GM11168 (cell line): ENCODE measurements at regions not wholly inside any gene's neighbourhood (a gene's known extent, or its start where the extent isn't known, plus 50 kb on each side); places are given as distances from the start of the nearest gene placed in this dataset.

ENCODE experiments used
- in situ Hi-C: fragments of 300-500 bp; cut with MboI; formaldehyde crosslinking; loops from one replicate; pipeline ENCODE4 v1.12.0; 2022; ENCODE audit warnings: low sequenced_read_pairs; ENCODE audit not compliant: unreplicated experiment

DNA sequence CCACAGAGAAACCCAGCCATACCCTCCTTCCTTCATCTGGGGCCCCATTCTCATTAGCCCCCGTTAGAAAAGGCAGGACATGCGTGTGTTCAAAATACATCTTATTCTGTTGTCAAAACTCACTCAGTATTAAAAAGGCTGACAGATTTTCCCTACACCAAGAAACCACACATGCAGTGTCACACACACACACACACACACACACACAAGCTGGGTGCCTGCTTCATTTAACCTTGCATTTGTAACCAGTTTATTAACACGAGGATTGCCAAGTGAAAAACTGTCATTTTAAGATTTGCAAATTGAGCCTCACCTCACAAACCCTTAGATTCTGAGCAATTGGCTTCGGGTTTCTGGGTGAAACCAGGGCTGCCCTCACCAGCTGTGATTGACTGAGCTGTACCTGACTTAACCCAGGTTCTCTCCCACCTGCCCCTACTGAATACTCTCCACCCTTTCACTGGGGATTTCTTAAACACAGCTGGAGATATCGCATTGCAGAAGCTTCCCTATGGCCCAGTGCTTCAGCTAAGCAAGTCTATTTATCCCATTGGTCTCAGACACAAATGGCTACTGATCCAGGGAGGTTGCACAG is 172.7 kb upstream of the ZNF507 start:
- in situ Hi-C loops = no loop called here

DNA sequence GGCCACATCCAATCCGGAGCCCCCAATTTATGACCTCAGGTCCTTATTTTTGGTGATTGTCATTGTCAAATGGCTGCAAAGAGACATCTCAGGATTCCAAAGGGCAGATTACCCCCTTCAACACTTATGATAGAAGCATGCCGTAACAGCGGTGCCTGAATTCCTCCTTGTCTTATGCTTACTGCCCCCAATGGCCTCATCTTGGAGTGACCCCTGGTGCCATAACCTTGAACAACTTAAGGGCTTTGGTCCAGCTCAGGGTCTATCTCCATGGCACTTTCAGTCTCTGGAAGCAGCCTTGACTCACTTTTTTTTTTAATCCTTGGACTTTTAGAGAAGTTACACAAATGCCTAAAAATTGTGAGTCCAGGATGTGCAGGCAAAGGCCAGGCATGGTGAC is 171.6 kb upstream of the ZNF507 start:
- in situ Hi-C loops = no loop called here

DNA sequence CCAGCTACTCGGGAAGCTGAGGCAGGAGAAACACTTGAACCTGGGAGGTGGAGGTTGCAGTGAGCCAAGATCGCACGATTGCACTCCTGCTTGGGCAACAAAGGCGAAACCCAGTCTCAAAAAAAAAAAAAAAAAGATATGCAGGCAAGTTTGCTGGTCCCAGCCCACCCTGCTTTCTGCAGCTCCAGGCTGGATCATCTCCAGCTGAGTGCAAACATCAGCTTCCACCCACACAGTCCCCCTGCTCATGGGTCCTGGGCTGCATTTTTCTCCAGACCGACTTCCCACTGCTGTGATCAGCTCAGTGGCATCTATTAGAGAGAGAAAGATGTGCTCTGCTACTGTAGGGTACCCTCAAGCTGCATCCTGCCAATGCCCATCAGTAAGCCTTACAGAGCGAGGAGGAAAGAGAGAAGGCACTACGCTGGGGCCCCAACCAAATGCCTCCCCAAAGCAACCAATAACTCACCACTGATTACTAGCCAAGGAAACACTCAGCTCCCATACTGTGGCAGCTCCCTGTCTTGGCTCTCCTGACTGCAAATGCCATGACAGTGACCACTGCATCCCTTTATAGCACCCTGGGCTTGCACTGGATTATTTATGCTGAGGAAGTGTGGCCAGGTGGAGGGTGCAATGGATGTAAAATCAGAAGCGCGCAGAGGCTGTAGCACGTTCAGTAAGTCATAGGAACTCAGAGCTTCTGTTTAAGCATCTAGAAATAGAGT is 170.9 kb upstream of the ZNF507 start:
- in situ Hi-C loops = no loop called here

DNA sequence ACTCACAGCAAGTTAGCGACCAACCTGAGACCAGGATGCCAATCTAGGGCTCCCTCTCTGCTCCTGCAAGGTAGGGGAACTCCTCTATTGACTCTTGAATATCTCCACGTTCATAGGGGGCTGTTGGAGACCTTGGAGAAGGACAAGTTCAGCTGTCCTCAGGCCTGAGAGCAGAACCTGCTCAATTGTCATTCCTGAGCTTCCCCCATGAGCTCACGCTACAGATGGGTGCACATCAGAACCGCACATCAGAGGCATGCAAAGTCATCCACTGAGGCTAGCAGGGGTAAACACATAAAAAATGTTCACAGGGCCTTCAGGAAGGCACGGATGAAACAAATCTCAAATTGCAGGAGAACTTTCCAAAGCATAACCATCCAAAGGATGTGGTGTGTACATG is 168.8 kb upstream of the ZNF507 start:
- in situ Hi-C loops = no loop called here

DNA sequence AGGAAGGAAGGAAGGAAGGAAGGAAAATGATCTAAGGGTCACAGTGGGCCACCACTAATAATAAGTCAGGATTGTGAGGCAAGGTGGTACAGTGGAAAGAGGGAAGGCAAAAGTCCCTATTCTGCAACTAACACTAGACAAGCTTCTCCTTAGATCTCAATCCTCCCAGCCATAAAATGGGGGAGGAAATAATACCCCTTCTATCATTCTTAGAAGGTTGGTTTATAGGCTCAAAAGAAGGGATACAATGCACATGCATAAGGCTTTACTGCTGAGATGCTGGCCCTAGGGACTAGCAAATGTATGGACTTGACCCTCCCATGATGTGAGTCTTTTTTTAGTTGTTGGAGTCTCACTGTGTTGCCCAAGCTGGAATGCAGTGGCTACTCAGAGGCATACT is 167.7 kb upstream of the ZNF507 start:
- in situ Hi-C loops = no loop called here

DNA sequence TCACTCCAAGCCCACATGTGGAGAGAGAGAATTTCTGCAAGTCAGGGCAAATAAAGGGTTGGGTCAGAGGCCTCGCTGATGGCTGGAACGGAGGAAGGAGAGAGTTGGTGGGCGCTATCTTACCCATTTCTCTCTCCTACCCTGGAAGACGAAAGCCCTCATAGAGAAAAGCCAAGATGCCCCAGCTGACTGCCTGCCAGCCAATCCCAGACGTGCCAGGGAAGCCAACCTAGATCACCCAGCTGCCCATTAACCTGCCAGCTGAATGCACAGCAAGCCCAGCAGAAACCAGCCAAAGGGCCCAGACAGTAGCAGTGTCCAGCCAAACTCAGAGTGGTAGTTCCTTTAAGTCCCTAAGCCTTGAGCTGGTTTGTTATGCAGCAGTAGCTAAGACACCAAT is 167.0 kb upstream of the ZNF507 start:
- in situ Hi-C loops = no loop called here

DNA sequence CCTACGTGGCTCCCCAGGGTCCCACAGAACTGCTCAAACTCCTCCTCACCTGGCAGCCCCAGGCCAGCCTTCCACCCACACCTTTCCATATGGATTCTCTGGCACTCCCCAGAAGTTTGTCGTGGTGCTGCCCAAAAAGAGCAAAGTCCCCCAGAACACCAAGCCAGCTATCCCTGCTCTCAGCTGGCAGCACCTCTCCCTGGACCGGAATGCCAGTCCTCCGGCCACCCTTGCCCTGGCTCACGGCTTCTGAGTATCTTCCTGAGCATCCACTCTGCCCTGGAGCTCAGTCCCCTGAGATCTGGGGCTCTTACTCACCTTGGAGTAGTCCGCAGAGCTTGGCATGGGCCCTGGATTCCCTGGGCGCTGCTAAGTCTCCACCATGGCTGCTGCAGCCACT is 166.5 kb upstream of the ZNF507 start:
- in situ Hi-C loops = no loop called here

DNA sequence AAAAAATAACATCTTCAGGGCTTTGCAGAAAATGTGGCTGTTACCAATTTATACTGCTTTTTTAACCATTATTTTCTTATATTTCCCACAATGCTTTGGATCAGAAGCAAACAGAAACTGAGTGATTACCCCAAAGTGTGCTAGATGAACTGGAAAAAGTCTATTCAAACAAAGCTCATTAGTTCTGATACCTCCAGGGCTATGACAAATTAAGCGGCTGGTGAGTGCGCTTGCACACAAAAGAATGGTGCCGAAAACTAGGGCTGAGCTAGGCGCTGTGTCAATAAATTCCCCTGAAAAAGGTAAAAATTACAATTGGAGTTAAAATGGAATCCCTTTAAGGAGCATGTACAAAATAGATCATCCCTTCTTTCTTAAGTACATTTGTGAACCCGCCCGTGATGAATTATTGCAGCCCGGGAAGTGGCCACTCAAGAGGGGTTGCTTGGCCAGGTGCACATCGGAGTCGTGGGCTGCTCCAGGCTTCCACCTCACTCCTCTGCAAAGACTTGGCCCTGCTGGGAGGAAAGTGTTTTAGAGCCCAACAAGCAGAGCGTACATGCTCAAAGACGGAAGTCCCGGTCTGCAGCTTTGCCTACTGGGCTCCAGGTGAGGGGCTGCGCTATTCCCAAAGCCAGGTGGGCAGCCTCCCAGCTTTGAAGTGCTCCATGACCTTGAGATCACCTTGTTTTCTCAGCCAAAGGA is 164.0 kb upstream of the ZNF507 start:
- in situ Hi-C loops = no loop called here

DNA sequence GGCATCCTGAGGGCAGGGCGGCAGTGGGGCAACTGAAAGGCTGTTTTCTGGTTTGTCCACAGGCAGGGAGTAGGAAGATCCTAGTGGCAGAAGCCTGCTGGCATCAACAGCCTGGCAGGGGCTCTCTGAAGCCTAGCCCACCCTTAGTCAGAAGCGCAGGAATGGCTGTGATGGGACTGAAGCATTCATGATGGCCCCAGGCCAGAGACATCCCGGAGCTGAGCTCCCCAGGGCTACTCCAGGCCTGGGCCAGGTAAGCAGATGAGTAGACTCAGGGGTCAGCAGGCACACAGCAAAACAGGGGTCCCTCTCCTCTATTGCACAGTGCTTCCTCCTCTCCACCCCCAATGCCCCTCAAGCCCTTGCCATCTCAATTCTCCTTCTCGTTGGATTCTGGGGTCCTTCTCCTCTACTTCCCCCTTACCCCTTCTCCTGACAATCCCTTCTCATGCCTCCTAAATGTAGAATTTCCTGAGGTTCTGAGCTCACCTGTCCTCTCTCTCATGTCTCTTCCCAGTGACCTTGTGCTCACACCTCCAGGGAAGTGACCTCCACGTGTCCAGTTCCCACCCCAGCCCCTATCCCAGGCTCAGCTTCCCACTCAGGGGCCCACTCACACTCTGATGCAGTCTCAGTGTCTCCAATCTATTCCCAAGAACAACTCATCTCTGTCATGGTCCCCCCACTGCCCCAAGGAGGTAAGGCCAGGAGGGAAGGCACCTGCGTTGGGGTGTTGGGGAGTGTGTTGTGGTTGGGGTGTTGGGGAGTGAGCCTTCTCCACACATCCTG is 158.7 kb upstream of the ZNF507 start:
- in situ Hi-C loops = no loop called here

DNA sequence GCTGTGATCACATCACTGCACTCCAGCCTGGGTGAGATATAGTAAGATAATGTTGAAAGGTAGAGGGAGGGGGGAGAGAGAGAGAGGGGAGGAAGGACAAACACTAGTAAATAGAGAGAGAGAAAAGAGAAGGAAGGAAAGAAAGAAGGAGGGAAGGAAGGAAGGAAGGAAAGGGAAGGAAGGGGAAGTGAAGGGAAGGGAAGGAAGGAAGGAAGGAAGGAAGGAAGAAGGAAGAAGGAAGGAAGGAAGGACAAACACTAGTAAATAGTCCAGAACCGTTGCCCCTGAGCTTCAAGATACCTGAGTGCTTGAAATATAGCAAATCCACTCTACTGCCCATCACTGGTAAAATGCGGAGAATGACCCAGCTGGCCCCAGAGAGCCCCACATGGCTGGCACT is 156.5 kb upstream of the ZNF507 start:
- in situ Hi-C loops = no loop called here

DNA sequence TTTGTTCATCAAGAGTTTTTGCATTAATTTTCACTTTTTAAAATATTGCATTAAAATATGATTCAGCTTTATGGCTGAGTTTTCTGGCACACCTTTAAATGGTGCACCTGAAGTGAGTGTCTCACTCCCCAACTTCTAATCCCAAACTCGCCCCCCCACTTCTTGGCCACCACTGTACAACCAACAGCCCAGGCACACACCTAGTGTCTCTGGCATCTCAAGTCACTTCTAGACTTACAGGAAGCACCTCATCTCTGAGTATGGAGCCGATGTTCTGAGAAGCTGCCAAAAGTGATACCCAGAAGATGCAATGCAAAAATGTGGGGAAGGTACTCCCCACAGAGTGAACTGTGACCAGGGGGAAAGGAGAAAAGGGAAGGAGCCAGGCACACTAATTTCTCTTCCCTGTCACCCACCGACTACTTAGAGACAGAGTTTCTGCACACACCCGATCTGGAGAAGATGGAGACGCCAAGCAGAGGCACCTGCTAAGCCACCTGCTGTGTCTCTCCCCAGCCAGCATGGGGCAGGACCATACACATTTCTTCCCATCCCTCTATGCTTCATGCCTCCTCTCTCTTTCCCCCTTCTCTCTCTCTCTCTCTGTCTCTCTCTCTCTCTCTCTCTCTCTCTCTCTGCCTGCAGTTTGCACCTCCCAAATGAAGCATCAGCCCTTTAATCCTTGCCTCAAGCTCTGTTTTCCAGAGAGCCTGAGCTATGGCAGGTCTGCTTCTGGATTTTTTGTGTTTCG is 155.3 kb upstream of the ZNF507 start:
- in situ Hi-C loops = no loop called here

DNA sequence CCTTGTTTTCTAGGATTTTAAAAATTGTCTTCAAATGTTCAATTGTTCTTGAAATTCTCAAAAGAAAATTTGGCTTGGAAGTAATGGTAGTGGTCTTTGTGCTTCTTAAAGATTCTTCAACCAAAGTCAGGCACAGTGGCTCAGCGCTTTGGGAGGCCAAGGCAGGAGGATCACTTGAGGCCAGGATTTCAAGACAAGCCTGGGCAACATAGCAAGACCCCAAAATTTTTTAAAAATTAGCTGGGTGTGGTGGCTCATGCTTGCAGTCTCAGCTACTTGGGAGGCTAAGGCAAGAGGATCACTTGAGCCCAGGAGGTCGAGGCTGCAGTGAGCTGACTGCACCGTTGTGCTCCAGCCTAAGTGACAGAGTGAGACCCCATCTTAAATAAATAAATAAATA is 153.5 kb upstream of the ZNF507 start:
- in situ Hi-C loops = no loop called here

DNA sequence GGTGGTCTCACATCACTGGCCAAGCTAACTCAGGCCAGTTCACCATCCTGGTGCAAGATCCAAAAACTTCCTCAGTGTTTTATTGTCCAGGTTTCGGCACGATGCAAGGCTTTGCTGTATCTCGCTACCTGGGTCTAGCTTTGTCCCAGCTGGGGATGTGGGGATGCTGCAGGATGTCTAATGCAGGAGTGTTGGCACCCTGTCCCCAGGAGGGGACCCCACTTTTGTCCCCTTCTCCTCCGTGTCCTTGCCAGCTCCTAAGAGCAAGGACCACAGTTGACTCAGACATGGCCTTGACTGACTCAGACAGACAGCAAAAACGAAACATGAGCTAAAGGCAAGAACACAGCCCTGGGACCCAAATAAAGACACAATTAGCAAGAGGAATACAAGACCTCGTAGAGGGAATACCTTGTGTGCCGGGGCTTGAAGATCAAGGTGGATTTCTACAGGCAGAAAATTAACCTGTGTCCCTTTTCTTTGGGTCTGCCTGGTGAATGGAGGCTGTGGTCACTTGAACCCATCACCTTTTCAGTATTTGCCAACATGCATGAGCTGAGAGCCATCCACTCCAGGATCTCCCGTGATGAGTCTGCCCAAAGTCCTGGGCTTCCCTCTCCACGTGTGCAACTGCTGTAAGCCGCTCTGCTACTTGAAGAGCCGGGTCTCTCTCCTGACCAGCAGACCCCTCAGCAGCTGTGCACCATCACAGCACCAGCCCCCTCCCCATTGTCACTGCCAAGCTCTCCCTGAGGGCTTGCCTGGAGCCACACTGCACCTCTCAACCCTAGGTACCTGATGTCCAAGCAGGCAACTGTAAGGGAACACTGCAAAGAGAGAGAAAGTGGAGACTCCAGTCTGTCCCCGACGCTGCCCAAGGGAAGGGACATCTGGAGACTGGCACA is 149.5 kb upstream of the ZNF507 start:
- in situ Hi-C loops = no loop called here

DNA sequence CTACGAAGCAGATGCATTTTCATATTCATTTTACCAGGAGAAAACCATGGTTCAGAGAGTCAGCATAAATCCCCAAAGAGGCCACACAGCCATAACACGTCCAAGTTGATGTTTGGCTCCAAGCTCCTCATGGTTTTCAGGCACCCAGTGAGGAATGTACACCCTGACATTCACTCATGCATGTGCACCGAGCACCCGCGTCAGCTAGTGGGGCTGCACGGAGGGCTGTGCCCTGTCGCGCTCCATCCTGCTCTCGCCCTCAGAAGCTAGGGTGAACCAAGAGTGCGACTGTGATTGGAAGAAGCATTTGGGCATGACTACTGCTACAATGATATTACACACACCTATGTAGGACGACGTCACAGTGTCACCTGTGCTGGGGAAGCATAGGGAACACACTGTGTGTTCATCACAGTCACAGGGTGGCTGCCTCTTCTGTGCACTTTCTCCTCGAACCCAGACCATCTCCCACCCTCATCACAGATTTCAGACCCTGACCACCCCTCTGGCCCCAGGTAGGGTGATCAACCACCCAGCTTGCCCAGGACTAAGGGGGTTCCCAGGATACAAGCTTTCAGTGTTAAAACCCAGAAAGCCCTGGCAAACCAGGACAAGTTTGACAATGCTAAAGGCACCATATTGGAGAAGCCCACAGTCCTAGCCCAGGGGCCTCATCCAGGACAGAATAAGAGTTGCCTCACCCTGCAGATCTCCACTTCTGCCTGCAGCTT is 148.6 kb upstream of the ZNF507 start:
- in situ Hi-C loops = no loop called here

DNA sequence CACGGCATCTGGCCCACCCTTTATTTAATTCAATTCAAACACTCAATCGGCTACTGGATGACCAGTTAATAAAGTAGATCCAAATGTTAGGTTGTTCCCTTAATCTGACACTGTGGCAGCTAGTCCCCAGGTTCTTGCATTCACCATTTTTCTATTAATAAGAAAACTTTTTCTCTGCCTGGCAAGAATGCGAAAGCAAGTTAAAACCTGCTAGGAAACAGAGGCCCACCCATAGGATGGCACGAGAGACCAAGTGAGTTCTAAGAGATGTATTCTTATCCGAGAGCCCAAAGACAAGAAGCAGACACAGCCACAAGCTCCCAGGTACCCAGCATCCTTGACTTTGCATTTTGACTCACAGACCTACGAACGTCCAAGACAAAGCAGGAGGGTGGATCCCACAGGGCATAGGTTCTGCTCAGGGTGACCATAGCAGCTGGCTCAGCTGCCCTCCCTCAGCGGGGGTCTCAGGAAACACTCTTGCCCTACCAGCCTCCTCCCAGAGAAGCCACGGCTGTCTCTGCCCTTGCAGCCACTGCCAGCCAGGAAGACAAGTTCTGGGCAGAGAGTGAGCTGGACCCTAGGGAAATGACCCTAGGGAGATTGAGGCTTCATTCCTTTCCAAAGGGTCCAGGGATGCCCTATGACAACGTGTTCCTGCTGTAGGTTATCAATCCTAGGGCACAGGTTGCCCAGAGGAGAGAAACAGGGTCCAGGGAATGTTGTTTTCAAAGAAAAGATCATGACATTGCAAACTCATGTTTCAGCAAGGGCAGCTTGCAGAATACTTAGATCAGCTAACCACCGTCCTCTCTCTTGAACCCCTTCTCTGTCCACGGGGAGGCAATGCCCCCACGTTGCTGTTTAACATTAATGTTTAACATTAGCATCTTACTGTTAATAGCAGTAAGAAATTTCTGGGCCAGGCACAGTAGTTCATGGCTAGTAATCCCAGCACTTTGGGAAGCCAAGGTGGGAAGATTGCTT is 147.2 kb upstream of the ZNF507 start:
- in situ Hi-C loops = no loop called here

DNA sequence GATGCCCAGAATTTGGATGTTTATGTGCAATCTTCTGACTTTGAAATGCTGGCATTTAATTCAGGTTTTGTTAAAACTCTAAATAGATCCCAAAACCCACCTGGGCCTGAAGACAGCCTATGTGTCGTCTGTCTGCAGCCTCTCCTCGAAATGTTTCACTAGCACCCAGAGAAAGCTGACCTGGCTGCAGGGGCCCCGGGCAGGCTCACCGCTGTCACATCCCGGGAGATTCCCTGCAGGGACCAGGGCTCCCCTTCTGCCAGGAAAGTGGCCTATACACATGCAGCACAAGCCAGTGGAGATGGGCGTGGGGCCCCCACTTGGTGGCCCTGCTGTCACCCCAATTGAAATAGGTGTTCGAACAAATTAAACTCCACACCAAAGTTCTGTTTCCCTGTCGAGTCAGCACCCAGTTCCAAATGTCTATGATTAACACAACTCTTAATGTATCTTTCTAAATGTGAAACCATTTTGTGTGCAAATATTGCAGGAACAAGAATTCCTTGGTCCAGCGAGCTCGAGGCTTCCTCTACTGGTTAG is 145.8 kb upstream of the ZNF507 start:
- in situ Hi-C loops = no loop called here
